Neural cell (in vitro differentiated cells): ENCODE measurements at regions not wholly inside any gene's neighbourhood (a gene's known extent, or its start where the extent isn't known, plus 50 kb on each side); places are given as distances from the start of the nearest gene placed in this dataset.

Experiments used
- EP300 ChIP-seq: fragments of 450-650 bp; conservative IDR thresholded peaks from 2 replicates; pipeline ENCODE4 v1.6.1; 2014; ENCODE audit warnings: antibody characterized with exemption, mild to moderate bottlenecking, moderate library complexity; ENCODE audit not compliant: poor library complexity, severe bottlenecking
- EZH2 ChIP-seq: fragments of 200-600, 300-800 bp; shearing (Covaris generic), sonication (generic); IDR thresholded peaks from 2 replicates; pipeline ENCODE4 v1.6.1; 2014; ENCODE audit warnings: antibody characterized with exemption, low read length, borderline replicate concordance, mild to moderate bottlenecking; ENCODE audit not compliant: insufficient read depth, poor library complexity, severe bottlenecking
- MXI1 ChIP-seq: fragments of 450-650 bp; conservative IDR thresholded peaks from 2 replicates; pipeline ENCODE4 v1.6.1; 2014; ENCODE audit warnings: antibody characterized with exemption, mild to moderate bottlenecking; ENCODE audit not compliant: poor library complexity, severe bottlenecking
- POLR2AphosphoS5 ChIP-seq: IDR thresholded peaks from 2 replicates; pipeline ENCODE4 v1.6.1; 2012
- RAD21 ChIP-seq: fragments of 450-650 bp; conservative IDR thresholded peaks from 2 replicates; pipeline ENCODE4 v1.6.1; 2014; ENCODE audit warnings: antibody characterized with exemption, mild to moderate bottlenecking, moderate library complexity
- SMC3 ChIP-seq: fragments of 450-650 bp; conservative IDR thresholded peaks from 2 replicates; pipeline ENCODE4 v1.6.1; 2014; ENCODE audit warnings: antibody characterized with exemption, mild to moderate bottlenecking, moderate library complexity; ENCODE audit not compliant: poor library complexity
- TAF1 ChIP-seq: IDR thresholded peaks from 2 replicates; pipeline ENCODE4 v1.6.1; 2012; ENCODE audit warnings: low read depth
- TF ChIP-seq, protein P1 (sequence below): fragments of 450-650 bp; IDR thresholded peaks from 2 replicates; pipeline ENCODE4 v1.5.1; 2014; ENCODE audit warnings: antibody characterized with exemption, mild to moderate bottlenecking, moderate library complexity; ENCODE audit not compliant: poor library complexity, severe bottlenecking

DNA sequence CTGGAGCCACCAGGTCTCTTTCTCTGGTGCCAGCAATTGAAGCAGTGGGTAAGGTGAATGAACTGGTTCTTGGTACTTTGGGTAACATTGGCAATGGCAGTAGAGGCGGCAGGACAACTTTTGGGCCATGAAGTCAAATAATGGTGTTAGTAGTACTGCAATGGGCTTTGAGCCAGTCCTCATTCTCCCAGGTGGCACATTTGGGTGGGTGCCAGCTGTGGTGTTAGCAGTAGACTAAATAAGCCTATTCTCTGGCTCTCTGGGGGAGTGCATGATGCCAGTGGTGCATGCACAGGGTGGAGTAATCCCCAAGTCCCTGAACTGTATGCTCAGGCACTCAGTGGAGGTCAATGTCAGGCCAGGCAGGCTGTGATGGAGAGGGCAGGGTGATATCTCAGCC, 120.2 kb upstream of the LRRTM4 start:
- TF ChIP-seq TAF1 (no peak), EP300 (no peak), SMC3 (no peak), POLR2AphosphoS5 (no peak), EZH2 (no peak), MXI1 (no peak), RAD21 (no peak)
- TF ChIP-seq, protein P1, sequence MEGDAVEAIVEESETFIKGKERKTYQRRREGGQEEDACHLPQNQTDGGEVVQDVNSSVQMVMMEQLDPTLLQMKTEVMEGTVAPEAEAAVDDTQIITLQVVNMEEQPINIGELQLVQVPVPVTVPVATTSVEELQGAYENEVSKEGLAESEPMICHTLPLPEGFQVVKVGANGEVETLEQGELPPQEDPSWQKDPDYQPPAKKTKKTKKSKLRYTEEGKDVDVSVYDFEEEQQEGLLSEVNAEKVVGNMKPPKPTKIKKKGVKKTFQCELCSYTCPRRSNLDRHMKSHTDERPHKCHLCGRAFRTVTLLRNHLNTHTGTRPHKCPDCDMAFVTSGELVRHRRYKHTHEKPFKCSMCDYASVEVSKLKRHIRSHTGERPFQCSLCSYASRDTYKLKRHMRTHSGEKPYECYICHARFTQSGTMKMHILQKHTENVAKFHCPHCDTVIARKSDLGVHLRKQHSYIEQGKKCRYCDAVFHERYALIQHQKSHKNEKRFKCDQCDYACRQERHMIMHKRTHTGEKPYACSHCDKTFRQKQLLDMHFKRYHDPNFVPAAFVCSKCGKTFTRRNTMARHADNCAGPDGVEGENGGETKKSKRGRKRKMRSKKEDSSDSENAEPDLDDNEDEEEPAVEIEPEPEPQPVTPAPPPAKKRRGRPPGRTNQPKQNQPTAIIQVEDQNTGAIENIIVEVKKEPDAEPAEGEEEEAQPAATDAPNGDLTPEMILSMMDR: no peak
